PC-9 (cell line): ENCODE measurements at regions not wholly inside any gene's neighbourhood (a gene's known extent, or its start where the extent isn't known, plus 50 kb on each side); places are given as distances from the start of the nearest gene placed in this dataset.

Experiments used
- CTCF ChIP-seq: fragments of 200-600 bp; sonication (generic); conservative IDR thresholded peaks from 2 replicates; pipeline ENCODE4 v1.6.1; 2017; ENCODE audit warnings: mixed run types, antibody characterized with exemption, mild to moderate bottlenecking, moderate library complexity
- EZH2 ChIP-seq: fragments of 200-600 bp; sonication (generic); IDR thresholded peaks from 2 replicates; pipeline ENCODE4 v1.8.0; 2017; ENCODE audit warnings: antibody characterized with exemption, low read depth

DNA sequence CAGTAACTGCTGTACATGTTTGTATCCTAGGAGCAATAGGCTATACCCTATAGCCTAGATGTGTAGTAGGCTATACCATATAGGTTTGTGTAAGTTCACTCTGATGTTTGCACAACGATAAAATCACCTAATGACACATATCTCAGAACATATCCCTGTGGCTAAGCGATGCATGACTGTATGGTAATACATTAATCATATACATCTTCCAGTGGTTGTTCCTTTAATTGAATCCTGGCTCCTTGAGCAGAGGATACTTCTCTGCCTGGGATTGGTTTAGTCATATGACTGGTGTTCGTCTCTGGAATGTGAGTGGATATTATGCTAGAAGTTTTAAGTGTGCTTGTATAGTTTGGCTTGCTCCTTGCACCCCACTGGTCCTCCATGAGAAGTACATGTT, 425.8 kb downstream of the MAN2A1 start:
- TF ChIP-seq CTCF (no peak), EZH2 (no peak)
